GM21723 (cell line): ENCODE measurements at regions not wholly inside any gene's neighbourhood (a gene's known extent, or its start where the extent isn't known, plus 50 kb on each side); places are given as distances from the start of the nearest gene placed in this dataset.

ENCODE experiments used
- ATAC-seq: cut with Tn5 transposase; IDR thresholded peaks from one replicate; pipeline ENCODE4 v1.9.1; 2021; ENCODE audit warnings: mild to moderate bottlenecking, moderate library complexity; ENCODE audit not compliant: unreplicated experiment

DNA sequence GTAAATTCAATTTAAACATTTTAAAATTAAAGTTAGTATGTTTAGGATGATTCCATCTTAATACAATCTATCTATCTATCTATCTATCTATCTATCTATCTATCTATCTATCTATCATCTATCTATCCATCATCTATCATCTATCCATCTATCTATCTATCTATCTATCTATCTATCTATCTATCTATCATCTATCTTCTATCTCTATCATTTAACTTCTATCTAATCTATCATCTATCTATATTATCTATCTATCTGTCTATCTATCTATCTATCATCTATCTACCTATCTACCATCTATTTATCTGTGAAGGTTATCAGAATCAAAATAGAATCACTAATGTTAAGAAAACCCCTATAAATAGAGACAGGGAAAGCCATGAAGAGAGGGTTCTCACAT, 78.3 kb downstream of the RAMP3 start:
- no peak for ATAC-seq

DNA sequence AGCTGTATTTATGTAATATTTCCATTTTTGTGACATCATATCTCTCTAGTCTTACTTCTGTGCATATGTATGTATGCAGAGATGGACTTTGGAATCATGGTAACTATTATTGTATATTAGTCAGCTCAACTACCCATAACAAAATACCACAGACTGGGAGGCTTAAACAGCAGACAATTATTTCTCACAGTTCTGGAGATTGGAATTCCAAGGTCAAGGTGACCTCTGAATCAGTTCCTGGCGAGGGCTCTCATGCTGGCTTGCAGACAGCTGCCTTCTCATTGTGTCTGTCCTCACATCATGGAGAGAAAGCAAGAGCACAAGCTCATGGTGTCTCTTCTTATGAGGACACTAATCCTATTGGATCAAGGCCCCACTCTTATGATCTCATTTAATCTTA, 79.1 kb downstream of the RAMP3 start:
- no peak for ATAC-seq

DNA sequence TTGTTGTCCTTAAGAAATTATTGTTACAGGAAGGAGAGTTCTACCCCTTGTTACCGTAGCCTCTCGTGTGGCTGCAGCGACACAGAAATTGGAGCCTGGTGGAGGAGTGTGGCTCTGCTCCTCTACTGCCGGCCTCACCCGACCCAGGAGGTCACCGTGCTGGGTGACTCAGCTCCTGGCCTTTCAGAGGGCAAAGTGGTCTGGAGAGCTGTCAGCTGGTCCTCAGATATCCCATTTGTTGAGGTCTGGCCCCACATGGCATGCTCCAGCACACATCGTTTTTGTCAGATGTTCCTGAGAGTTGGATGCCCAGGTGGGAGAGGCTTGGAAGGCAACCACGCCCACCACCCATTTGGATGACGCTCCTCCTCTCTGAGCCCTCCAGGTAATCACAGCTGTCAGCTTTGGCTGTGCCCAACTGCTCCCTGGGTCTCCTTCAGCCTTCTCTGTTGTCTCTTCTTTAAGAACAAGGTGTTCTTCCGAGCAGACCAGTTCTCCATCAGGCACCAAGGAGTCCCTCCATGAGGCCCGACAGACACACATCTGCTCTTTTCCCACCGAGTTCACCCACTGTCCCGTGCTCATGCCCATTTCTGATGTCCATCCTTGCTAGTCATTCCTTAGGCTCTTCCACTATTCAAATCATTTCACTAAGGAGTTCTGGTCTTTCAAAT, 80.3 kb downstream of the RAMP3 start:
- no peak for ATAC-seq

DNA sequence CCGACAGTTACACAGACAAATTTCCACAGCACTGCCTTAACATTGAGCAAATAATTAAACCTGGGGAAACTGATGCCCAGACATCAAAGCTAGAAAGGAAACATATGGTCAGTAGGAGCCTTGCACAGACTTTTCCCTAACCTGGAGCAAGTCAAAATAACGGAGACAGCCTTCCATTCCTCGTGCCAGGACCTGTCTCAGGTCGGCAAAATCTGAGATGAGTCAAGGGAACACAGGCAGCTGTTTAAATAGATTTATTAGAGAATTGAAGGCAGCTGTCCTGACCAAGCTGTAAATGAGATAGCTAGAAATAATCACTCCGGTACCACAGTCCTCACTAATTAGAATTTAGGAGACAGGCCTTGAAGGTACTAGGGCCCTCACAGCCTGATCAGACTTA, 81.2 kb downstream of the RAMP3 start:
- no peak for ATAC-seq

DNA sequence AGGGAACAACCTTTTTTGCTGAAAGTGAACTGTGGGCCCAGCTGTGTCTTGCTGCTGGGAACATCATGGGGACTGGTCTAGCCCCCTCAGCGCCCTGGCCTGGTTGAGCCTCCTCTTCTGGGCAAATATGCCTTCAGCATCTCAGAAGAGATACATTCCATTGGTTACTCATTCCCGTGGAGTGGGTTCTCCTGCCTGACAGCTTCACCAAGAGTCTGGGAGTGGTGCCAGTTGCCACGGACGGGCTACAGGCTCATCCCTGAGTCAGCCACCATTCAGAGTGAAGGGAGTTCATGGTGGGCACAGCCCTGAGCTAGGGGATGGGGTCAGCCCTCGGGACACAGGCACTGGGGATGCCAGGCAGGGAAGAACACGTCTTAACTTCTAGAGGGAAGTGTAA, 81.9 kb downstream of the RAMP3 start:
- no peak for ATAC-seq

DNA sequence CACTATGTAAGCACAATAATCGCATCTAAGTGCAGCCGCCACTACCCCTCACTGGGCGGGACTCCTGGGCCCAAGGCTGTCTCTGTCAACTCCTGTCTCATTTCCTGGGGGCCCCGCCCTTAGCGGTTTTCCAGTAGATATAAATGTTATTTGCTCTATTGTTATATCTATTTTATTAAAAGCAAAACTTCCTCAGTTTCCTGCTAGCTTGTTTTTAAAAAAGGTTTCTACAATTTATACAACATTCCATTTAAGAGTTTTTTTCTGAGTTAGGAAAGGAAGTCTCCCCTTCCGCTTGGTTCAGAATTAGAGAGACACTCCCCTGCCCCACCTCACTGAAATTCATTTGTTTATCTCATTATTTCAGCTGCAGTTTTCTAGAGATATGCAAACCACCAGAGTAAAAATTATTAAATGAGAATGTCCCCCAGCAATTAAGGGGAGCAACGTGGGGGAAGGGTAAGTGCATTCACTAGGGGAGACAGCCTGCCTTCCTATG, 82.7 kb downstream of the RAMP3 start:
- no peak for ATAC-seq

DNA sequence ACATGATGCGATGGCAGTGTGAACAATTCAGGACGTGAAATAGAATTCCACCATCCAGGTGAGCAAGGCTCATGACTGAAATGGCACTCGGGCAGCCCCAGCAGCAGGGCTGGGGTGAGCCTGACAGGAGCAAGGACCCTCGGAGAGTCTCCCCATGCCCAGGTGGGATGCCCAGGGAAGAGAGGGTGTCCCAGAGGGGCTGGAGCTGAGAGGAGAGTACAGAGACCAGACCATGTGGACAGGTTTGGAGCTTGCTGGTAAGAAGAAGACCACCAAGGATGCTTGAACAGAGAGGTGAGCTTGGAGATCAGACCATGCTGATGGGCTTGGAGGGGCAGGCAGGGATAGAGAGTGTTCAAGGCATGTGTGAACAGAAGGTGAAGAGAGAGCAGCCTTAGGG, 83.3 kb downstream of the RAMP3 start:
- no peak for ATAC-seq

DNA sequence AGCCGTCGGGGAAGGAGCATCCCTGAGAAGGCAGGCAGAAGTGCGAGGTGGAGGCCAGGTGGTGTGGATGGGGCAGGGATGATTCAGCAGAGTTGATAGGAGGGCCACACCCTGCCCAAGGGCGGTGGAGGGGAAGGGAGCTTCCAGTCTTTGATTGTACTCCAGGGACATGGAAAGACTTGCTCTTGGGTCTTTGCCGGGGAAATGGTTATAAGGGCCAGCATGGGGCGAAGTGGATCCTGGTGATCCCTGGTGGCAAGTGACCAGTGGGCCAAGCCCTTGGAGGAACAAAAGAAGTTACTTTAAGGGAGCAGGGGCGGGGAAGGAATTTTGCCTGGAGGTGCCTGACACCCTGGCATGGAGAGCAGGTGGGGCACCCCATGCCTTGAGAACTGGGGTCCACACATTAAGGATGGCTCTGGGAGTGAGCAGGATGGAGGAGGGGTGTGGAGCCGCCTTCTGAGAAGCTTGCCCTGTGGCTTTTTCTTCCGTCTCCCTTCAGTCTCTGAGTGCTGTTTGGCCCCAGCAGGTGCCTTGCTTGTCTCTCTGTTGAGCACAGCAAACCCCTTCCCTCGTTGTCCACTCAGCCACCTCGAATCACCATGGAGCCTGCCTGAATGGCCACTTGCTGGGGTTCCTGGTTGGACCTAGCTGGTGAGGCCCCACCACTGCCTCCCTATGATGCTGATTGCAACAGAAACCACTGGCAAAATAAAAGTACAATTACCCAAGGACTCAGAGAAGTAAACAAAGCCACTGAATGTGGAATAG, 83.9 kb downstream of the RAMP3 start:
- ATAC-seq = no peak

DNA sequence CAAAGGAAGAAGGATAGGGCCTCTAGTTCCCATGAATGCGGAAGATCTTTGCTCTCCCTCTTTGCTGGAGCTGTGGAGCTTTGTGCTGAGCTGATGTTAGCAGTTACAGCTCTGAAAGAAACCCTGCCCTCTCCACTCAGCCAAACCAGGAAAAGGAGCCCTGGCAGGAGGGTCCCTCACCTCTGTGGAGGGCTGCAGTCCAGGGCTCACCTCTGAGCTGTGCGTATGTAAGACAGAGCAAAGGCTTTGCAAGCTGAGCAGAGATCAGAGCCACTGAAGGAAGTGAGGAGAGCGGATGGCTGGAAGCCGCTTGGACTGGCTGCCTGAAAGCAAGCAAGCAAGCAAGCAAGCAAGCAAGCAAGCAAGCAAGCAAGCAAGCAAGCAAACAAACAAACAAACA, 84.7 kb downstream of the RAMP3 start:
- ATAC-seq = no peak

DNA sequence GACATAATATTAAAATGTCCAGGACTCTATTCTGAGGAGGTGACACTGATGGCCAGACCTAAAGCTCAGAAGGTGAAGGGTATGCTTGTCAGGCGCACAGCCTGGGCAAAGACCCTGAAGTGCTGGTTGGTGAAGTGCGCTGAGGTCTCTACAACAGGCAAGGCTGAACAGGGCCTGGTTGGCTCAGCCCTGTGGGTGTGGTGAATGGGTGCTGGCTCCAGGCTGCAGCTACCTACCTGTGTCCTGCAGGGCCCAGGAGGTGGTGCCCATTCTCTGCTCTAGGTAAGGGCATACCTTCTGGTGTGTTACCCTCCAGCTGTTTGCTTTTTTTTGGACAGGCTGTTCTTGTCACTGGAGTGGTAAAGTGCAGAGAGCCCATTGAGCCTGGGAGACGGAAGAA, 85.1 kb downstream of the RAMP3 start:
- ATAC-seq = no peak

DNA sequence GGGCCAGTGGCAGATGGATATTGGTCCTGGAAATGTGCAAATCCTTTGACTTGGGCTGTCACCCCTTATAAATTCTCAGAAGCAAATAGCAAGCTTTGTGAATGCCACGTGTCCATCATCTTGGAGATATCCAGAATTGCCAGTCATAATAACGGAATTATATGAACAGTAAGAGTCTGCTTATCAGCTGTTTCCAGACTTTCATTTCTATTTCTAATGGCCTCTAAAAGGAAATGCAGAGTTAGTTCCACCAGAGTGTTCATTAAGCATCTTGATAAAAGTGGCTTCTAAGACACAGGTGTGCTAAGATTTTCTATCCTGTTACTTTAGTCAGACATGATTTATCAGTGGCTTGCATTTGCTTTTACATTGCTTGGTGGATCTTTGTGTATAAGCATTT, 87.4 kb downstream of the RAMP3 start:
- ATAC-seq = no peak

DNA sequence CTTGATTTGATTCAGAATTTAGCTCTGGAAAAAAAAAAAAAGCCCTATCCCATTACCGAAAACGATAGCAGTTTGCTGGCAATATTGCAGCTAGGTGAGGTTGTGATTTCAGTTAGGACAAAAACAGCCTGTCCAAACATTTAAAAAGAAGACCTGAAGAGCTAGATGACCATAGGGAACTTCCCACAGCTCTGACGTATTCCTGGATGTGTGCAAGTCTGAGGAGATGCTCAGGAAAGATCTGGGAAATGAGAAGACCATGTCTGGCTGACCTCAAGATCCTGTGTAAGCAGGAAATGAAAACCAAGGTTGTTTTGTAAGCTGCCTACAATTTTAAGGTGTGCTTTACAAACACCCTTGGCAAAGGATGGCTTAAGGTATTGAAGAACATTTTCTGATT, 88.7 kb downstream of the RAMP3 start:
- ATAC-seq = no peak

DNA sequence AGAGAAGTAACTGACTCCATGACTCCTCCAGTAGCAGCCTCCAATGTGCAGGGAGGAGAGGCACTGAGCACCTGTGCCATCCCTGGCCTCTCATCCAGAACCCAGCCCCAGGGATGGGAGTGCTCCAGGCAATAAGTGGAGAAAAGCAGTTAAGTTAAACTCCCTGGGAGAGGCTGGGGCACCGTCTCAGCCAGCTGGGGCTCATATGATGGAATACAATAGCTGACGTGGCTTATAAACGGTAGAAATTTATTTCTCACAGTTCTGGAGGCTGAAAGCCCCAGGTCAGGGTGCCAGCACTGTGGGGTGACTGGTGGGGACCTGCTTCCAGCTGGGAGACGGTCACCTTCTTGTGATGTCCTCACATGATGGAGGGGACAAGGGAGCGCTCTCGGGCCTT, 94.7 kb downstream of the RAMP3 start:
- no peak for ATAC-seq

DNA sequence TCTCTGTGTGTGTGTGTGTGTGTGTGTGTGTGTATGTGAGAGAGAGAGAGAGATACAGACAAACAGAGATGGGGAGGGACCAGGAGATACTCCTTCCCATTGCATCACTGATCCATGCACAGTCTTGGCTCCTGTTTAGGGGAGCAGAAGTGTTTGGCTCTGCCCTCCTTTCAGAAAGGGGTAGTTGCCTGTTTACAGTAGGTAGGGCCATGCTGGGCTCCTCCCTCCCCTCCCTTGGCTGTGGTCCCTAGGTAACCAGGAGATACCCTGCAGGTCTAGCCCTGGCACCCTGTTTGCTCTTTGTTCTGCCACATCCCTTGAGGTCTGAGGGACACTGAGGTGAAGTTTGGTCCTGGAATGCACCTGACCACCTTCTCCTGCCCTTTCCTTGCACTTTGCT, 95.3 kb downstream of the RAMP3 start:
- no peak for ATAC-seq

DNA sequence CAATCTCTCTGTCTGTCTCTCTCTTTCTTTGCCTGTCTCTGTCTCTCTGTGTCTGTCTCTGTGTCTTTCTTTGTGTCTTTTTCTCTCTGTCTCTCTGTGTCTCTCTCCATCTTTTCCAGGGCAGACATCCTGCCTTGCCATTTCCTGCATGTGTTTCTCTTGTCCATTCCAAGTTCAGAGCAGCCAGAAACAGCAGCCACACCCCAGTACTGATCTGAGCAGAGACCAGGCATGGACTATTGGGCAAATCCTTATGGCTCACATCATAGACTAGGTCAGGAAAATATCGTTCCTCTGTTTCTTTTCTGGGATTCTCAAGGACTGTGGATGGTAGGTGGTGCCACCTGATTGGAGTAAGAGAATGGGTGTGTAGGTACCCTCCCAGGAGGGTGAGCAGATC, 95.8 kb downstream of the RAMP3 start:
- no peak for ATAC-seq

DNA sequence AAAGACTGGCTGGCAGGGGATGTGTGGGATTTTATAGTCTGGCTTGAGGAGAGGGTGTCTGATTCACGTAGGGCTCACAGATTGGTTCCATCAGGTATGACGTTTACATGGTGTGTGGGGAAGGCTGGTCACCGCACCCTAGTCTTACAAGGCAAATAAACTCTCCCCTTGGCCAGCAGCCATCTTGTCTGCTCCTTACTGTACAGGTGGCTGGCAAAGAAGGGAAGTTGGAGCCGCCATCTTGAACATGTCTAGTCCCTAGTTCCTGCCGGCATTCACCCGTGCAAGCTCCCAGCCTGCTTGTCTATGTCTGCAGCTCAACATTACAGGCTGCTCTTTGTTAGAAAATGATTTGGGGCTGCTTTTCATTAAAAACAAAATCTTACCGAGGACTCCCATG, 97.6 kb downstream of the RAMP3 start:
- ATAC-seq = no peak

DNA sequence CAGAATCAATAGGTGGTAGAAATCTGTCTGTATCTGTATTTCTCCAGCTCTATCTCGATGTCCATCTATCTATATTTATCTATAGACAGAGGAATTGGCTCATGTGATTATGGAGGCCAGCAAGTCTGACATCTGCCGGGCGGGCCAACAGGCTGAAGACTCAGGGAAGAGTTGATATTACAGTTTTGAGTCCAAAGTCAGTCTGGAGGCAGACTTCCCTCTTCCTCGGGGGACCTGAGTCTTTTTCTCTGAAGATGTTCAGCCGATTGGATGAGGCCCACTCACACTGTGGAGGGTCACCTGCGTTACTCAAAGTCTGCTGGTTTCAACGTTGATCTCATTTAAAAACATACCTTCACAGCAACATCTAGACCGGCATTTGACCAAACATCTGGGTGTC, 98.7 kb downstream of the RAMP3 start:
- ATAC-seq = no peak

DNA sequence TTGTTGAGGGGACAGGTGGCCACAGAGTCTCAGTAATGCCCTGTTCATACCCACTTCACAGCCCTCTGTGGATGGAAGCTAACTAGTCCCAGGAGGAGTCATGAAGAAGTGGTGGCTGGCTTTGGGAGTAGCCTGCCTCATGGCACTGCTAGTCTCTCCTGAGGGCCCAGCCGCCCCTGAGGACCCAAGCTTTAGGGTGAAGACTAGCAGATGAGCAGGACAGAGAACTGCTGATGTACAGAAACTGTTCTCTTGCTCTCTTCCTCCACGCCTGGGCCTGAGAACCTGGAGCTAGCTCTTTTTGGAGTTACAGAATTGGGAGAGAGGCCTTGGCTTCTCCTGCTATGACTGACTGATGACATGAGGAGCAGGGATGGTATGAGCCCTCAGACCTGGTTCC, 99.2 kb downstream of the RAMP3 start:
- no peak for ATAC-seq

DNA sequence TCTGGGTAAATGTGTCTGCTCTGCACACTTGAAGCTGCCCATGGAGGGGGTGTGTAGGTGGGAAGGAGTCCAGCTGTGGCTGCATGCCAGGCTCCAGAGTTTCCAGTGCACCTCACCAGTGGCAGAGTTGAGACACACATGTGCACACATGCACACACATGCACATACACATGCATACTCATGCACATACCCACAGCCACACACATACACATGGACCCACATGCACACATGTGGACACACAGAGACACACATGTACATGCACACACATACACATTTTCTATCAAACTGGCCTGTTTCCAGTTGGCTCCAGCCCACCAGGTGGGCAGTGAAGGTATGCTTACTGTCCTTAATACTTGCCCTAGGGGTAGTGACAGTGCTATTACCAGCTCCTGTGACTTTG, 99.7 kb downstream of the RAMP3 start:
- no peak for ATAC-seq

DNA sequence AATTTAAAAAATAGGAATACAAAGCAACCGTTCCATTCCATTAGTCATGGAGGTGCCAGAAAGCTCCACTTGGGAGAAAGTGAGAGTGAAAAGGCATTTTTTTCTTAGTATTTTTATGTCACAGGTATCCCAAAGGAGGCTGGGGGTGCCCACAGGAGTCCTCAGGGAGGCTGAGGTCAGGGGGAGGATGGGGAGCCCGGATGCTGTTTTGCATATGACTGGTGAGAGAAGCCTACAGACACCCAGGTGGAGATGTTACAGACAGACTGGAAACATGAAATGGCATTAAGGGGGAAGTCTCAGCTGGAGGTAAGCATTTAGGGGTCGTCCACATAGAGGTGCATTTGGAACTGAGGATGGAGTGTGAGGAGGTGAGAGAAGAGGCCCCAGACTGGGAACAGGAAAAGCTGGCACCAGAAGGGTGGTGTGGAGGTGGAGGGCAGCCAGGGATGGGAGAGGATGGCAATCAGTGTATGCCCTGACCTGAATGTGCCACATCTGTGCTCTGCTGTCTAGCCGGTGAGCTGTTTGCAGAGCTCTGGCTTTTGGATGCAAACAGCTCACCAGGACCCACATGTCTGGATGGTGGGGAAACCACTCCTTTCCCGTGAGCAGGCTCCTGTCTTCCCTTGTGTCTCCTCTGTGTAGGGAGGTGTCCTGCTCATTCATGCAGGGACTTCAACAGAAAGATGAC, 101.1 kb downstream of the RAMP3 start:
- ATAC-seq = no peak

DNA sequence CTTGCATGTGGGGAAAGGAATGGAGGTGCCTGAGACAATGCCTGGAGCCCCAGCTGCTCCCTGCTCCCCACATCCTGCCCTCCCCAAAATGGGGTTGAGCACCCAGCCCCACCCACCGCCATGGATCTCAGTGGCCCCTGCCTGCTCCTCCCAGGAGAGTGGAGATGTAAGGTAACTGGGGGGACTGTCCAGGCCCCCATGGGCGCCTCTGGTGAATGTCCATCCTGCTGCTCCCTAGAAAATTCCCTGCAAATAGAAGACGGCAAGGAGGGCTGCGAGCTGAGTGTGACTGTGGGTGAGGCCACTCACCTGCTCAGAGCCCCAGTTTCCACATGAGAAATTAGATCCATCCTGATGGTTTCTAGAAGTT, 101.6 kb downstream of the RAMP3 start:
- ATAC-seq = no peak

DNA sequence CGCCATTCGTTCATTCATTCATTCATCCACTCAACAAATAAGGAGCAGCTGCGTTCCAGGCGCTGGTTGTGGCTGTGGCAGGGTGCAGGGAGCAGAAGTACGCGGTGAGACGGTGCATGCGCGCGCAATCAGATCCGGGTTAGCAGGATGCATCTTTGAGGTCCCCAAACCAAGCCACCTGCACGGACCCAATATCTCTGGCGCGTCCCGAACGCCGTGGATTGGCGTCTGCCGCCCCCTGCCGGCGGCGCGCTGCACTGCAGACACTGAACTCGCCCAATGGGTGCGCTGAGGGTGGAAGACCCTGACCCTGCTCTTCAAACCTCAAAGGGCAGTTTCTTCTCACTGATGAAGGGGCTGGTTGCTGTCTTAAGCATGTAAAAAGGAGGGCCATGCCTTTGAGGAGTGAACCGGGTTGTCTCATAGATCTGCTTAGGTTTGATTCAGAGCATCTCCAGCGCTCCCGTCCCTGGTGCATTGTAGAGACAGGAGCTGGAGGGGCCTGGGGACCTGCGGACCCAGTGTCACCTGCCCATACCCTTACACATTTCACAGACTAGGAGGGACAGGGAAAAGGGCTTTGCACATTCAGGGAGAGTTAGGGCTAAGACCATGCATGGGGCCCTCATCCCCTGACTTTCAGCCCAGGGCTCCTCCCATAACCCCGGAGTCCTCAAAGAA, 102.5 kb downstream of the RAMP3 start:
- ATAC-seq = peak; percentile 71
